Natural killer cell treated with Interleukin-12 subunit alpha and Interleukin-12 subunit beta and Interleukin-15 and Interleukin-18, amount 100 ng/mL, for 72 hours (primary cell): ENCODE measurements at regions not wholly inside any gene's neighbourhood (a gene's known extent, or its start where the extent isn't known, plus 50 kb on each side); places are given as distances from the start of the nearest gene placed in this dataset.

ENCODE experiments used
- ATAC-seq, 2 donors: fragments of 150-1000 bp; cut with Tn5 transposase in 1 of 2; sonication (Bioruptor Pico), chemical (Tn5 transposase) in 1 of 2; 2 replicates each; pipeline ENCODE4 v1.10.0; 2021
- DNase-seq: peaks from one replicate; pipeline ENCODE4 v3.0.0; 2022; ENCODE audit warnings: low spot score
- H3K27ac Mint-ChIP-seq, 2 donors: 1 replicate in 1 of 2; 2 replicates in 1 of 2; pipeline ENCODE4 v1.8.0; 2022; ENCODE audit warnings: mixed read lengths in 2 of 2, mild to moderate bottlenecking in 1 of 2, moderate library complexity in 1 of 2
- H3K27me3 Mint-ChIP-seq, 2 donors: 1 replicate in 1 of 2; 2 replicates in 1 of 2; pipeline ENCODE4 v1.8.0; 2022; ENCODE audit warnings: mixed read lengths in 2 of 2
- H3K36me3 Mint-ChIP-seq: one replicate; pipeline ENCODE4 v1.8.0; 2022; ENCODE audit warnings: mixed read lengths
- H3K4me1 Mint-ChIP-seq, 2 donors: 1 replicate in 1 of 2; 2 replicates in 1 of 2; pipeline ENCODE4 v1.8.0; 2022; ENCODE audit warnings: low read depth in 2 of 2, mixed read lengths in 2 of 2, mild to moderate bottlenecking in 1 of 2
- H3K4me3 Mint-ChIP-seq: one replicate; pipeline ENCODE4 v1.8.0; 2022; ENCODE audit warnings: mixed read lengths
- H3K9me3 Mint-ChIP-seq: 2 replicates; pipeline ENCODE4 v1.8.0; 2022; ENCODE audit warnings: mixed read lengths

GRCh38 chr2:221807706-221808105 is 235.6 kb upstream of the EPHA4 start:
- Mint-ChIP-seq H3K4me1 (no peaks in the 10 kb centered on the region), H3K27ac (no peak overlapping the region), H3K9me3 (peaks cover 5% of the 10 kb centered on the region), H3K36me3 (no peaks in the 10 kb centered on the region), H3K4me3 (no peak overlapping the region), H3K27me3 (no peaks in the 10 kb centered on the region)
- ATAC-seq (no peak), DNase-seq (no peak)

GRCh38 chr2:221802089-221802488 is 230.0 kb upstream of the EPHA4 start:
- Mint-ChIP-seq H3K36me3 (no peaks in the 10 kb centered on the region), H3K27me3 (no peaks in the 10 kb centered on the region), H3K9me3 (peaks cover 6% of the 10 kb centered on the region), H3K27ac (no peak overlapping the region), H3K4me1 (no peaks in the 10 kb centered on the region), H3K4me3 (no peak overlapping the region)
- no peak for DNase-seq
- ATAC-seq = no peak

- no peaks in the 10 kb centered on the region for H3K4me1 Mint-ChIP-seq
- H3K4me3 Mint-ChIP-seq = no peak overlapping the region
- ATAC-seq = no peak
These were observed 220.9 kb upstream of the EPHA4 start for GRCh38 chr2:221792971-221793521.

GRCh38 chr2:221791844-221792243 is 219.7 kb upstream of the EPHA4 start:
- ATAC-seq = no peak
- Mint-ChIP-seq H3K4me1 (no peaks in the 10 kb centered on the region), H3K4me3 (no peak overlapping the region), H3K27me3 (no peaks in the 10 kb centered on the region), H3K27ac (no peak overlapping the region), H3K9me3 (peaks cover 8% of the 10 kb centered on the region), H3K36me3 (no peaks in the 10 kb centered on the region)
- DNase-seq = no peak

More at GRCh38 chr2:221792971-221793521, 220.9 kb upstream of the EPHA4 start:
- Mint-ChIP-seq H3K36me3 (no peaks in the 10 kb centered on the region), H3K9me3 (peaks cover 8% of the 10 kb centered on the region), H3K27ac (no peak overlapping the region), H3K27me3 (no peaks in the 10 kb centered on the region)
- no peak for DNase-seq

- no peaks in the 10 kb centered on the region for H3K4me1 Mint-ChIP-seq
- no peaks in the 10 kb centered on the region for H3K27me3 Mint-ChIP-seq
- H3K9me3 Mint-ChIP-seq = peaks cover 3% of the 10 kb centered on the region
- no peak for ATAC-seq
- H3K27ac Mint-ChIP-seq = no peak overlapping the region
- H3K36me3 Mint-ChIP-seq = no peaks in the 10 kb centered on the region
- DNase-seq = no peak
- no peak overlapping the region for H3K4me3 Mint-ChIP-seq
These were observed 215.5 kb upstream of the EPHA4 start for GRCh38 chr2:221787561-221787960.

- Mint-ChIP-seq H3K9me3 (peaks cover 3% of the 10 kb centered on the region), H3K36me3 (no peaks in the 10 kb centered on the region), H3K4me1 (no peaks in the 10 kb centered on the region), H3K4me3 (no peak overlapping the region), H3K27me3 (no peaks in the 10 kb centered on the region), H3K27ac (no peak overlapping the region)
- ATAC-seq (no peak), DNase-seq (no peak)
These were observed 214.3 kb upstream of the EPHA4 start for GRCh38 chr2:221786297-221786926.

- H3K36me3 Mint-ChIP-seq = no peaks in the 10 kb centered on the region
- no peak overlapping the region for H3K27ac Mint-ChIP-seq
These were observed 208.2 kb upstream of the EPHA4 start for GRCh38 chr2:221780281-221780688.

GRCh38 chr2:221779614-221780067 is 207.5 kb upstream of the EPHA4 start:
- Mint-ChIP-seq H3K4me1 (no peaks in the 10 kb centered on the region), H3K27me3 (no peaks in the 10 kb centered on the region), H3K27ac (no peak overlapping the region), H3K4me3 (no peak overlapping the region), H3K9me3 (no peaks in the 10 kb centered on the region), H3K36me3 (no peaks in the 10 kb centered on the region)
- DNase-seq (no peak), ATAC-seq (no peak)

More at GRCh38 chr2:221780281-221780688, 208.2 kb upstream of the EPHA4 start:
- H3K4me3 Mint-ChIP-seq = no peak overlapping the region
- H3K4me1 Mint-ChIP-seq = no peaks in the 10 kb centered on the region
- DNase-seq = no peak
- ATAC-seq = no peak
- H3K9me3 Mint-ChIP-seq = no peaks in the 10 kb centered on the region
- H3K27me3 Mint-ChIP-seq = no peaks in the 10 kb centered on the region

GRCh38 chr2:221778025-221778424 is 205.9 kb upstream of the EPHA4 start:
- ATAC-seq = no peak
- DNase-seq = no peak
- Mint-ChIP-seq H3K4me1 (no peaks in the 10 kb centered on the region), H3K36me3 (no peaks in the 10 kb centered on the region), H3K4me3 (no peak overlapping the region), H3K27ac (no peak overlapping the region), H3K9me3 (no peaks in the 10 kb centered on the region), H3K27me3 (no peaks in the 10 kb centered on the region)

GRCh38 chr2:221777119-221777518 is 205.0 kb upstream of the EPHA4 start:
- H3K4me3 Mint-ChIP-seq = no peak overlapping the region
- H3K9me3 Mint-ChIP-seq = peaks cover 3% of the 10 kb centered on the region
- no peaks in the 10 kb centered on the region for H3K36me3 Mint-ChIP-seq
- DNase-seq (no peak), ATAC-seq (no peak)
- no peak overlapping the region for H3K27ac Mint-ChIP-seq
- no peaks in the 10 kb centered on the region for H3K27me3 Mint-ChIP-seq
- no peaks in the 10 kb centered on the region for H3K4me1 Mint-ChIP-seq

- Mint-ChIP-seq H3K27me3 (no peaks in the 10 kb centered on the region), H3K4me1 (no peaks in the 10 kb centered on the region), H3K27ac (no peak overlapping the region), H3K9me3 (peaks cover 3% of the 10 kb centered on the region), H3K4me3 (no peak overlapping the region), H3K36me3 (no peaks in the 10 kb centered on the region)
- no peak for ATAC-seq
- no peak for DNase-seq
These were observed 203.0 kb upstream of the EPHA4 start for GRCh38 chr2:221775096-221775495.

- Mint-ChIP-seq H3K4me3 (no peak overlapping the region), H3K4me1 (no peaks in the 10 kb centered on the region), H3K9me3 (peaks cover 3% of the 10 kb centered on the region), H3K27me3 (no peaks in the 10 kb centered on the region), H3K27ac (no peak overlapping the region), H3K36me3 (no peaks in the 10 kb centered on the region)
- DNase-seq (no peak), ATAC-seq (no peak)
These were observed 202.0 kb upstream of the EPHA4 start for GRCh38 chr2:221774136-221774535.

GRCh38 chr2:221771297-221771696 is 199.2 kb upstream of the EPHA4 start:
- DNase-seq = no peak
- no peaks in the 10 kb centered on the region for H3K36me3 Mint-ChIP-seq
- no peak overlapping the region for H3K4me3 Mint-ChIP-seq
- no peak for ATAC-seq
- no peaks in the 10 kb centered on the region for H3K4me1 Mint-ChIP-seq
- peaks cover 3% of the 10 kb centered on the region for H3K9me3 Mint-ChIP-seq
- H3K27ac Mint-ChIP-seq = no peak overlapping the region
- no peaks in the 10 kb centered on the region for H3K27me3 Mint-ChIP-seq

- Mint-ChIP-seq H3K36me3 (no peaks in the 10 kb centered on the region), H3K9me3 (peaks cover under 1% of the 10 kb centered on the region), H3K4me3 (no peak overlapping the region), H3K4me1 (no peaks in the 10 kb centered on the region), H3K27ac (no peak overlapping the region), H3K27me3 (no peaks in the 10 kb centered on the region)
- ATAC-seq = no peak
- DNase-seq = no peak
These were observed 195.3 kb upstream of the EPHA4 start for GRCh38 chr2:221767106-221768012.
